Tibial nerve (tissue), 4 donors: ENCODE measurements at regions not wholly inside any gene's neighbourhood (a gene's known extent, or its start where the extent isn't known, plus 50 kb on each side); places are given as distances from the start of the nearest gene placed in this dataset.

ENCODE experiments used
- CTCF ChIP-seq, 5 experiments: fragments of 200-600 bp in 3 of 5; fragments of 450-650 bp in 2 of 5; sonication (generic) in 3 of 5; IDR thresholded peaks; one replicate each; pipeline ENCODE4 v1.5.1; 2016 to 2019; ENCODE audit warnings: antibody characterized with exemption in 5 of 5, mild to moderate bottlenecking in 3 of 5, moderate library complexity in 2 of 5
- EP300 ChIP-seq, 2 donors: sonication (generic); formaldehyde crosslinking; IDR thresholded peaks; one replicate each; pipeline ENCODE4 v1.6.1; 2017; ENCODE audit warnings: antibody characterized with exemption in 2 of 2, mild to moderate bottlenecking in 1 of 2

DNA sequence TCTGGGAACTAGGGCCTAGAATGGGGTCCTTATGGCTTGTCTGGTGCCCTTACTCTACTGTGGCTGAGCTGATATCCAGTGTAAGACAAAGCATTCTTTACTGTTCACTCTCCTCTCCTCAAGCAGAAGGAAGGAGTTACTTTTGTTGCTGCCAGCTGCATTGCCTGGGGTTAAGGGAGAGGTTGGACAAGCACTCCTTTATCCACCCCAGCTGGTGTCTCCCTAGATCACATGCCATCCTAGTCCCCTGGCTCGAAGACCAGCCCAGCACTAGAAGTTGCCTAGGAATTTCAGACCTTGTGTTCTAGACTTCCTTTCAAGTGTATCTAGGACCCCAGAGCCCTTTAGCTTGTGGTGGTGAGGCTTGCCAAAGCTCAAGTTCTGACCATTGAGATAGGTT, 1051.5 kb upstream of the C9orf72 start:
- TF ChIP-seq CTCF (IDR thresholded peaks at IDR 0.05), result no peak
- no peak for TF ChIP-seq EP300 (IDR thresholded peaks at IDR 0.05)
